NT2/D1 (cell line): ENCODE measurements at regions not wholly inside any gene's neighbourhood (a gene's known extent, or its start where the extent isn't known, plus 50 kb on each side); places are given as distances from the start of the nearest gene placed in this dataset.
"Not testable (repeated sequence)": the region's sequence is repeated elsewhere in the genome, so short reads cannot be mapped to it uniquely, and the experiment has no call there.

Experiments
- SUZ12 ChIP-seq: IDR thresholded peaks from 2 replicates; pipeline ENCODE4 v1.6.1; 2011; ENCODE audit not compliant: insufficient read length, insufficient read depth; ENCODE audit errors: extremely low read depth
- YY1 ChIP-seq: IDR thresholded peaks from 2 replicates; pipeline ENCODE4 v1.6.1; 2011; ENCODE audit not compliant: insufficient read length, insufficient read depth

- not testable (repeated sequence) for TF ChIP-seq YY1, SUZ12
These were observed 142.6 kb upstream of the ZNF469 start for GRCh38 chr16:88240118-88240517.
